ENCODE measurements at regions not wholly inside any gene's neighbourhood (a gene's known extent, or its start where the extent isn't known, plus 50 kb on each side); places are given as distances from the start of the nearest gene placed in this dataset.

GRCh38 chr12:24739106-24739779 is 209.7 kb downstream of the BCAT1 start:
- no peak for TF ChIP-seq POLR2AphosphoS5 (IDR thresholded peaks at IDR 0.05; ENCODE audit: insufficient read depth, low read depth, low read length)
- TF ChIP-seq CTCF (IDR thresholded peaks at IDR 0.05; ENCODE audit: extremely low read depth in 1 of 2, insufficient read depth in 1 of 2, low read depth in 1 of 2, low read length in 2 of 2): no peak
- TF ChIP-seq MYC (IDR thresholded peaks at IDR 0.05; ENCODE audit: low read depth, low read length): no peak
- TF ChIP-seq EZH2 (IDR thresholded peaks at IDR 0.05; ENCODE audit: borderline replicate concordance, low read depth, low read length, severe bottlenecking): no peak
- no peak for TF ChIP-seq POLR2A (IDR thresholded peaks at IDR 0.05; ENCODE audit: low read depth, low read length)
